Germinal center (tissue), 1 donor: ENCODE measurements at regions not wholly inside any gene's neighbourhood (a gene's known extent, or its start where the extent isn't known, plus 50 kb on each side); places are given as distances from the start of the nearest gene placed in this dataset.
A peak's percentile ranks its signal among the peaks of the same experiment; 100 is the strongest.

Experiments used
- DNase-seq: peaks from one replicate; pipeline ENCODE4 v3.0.0; 2012; ENCODE audit warnings: mixed read lengths, low spot score

GRCh38 chr9:115209601-115210306 lies 91.8 kb upstream of the TNC start:
- no peak for DNase-seq

DNA sequence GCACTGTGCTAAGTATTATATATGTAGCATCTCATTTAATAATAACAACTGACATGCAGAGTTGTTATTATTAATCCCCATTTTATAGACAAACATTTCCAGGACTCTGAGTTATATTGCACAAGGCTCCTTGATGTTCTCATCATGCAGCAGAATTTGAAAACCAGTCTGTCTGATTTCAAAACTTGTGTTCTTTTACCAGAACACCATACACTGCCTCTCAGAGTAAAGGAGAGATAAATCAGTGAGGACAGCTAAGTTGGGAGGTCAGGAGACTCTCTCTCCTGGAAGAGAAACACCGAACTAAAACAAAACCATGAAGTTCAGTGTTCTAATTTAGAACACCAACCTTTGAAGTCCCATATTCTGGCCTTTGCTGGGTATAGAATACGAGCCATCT lies 92.7 kb upstream of the TNC start:
- DNase-seq, result no peak

DNA sequence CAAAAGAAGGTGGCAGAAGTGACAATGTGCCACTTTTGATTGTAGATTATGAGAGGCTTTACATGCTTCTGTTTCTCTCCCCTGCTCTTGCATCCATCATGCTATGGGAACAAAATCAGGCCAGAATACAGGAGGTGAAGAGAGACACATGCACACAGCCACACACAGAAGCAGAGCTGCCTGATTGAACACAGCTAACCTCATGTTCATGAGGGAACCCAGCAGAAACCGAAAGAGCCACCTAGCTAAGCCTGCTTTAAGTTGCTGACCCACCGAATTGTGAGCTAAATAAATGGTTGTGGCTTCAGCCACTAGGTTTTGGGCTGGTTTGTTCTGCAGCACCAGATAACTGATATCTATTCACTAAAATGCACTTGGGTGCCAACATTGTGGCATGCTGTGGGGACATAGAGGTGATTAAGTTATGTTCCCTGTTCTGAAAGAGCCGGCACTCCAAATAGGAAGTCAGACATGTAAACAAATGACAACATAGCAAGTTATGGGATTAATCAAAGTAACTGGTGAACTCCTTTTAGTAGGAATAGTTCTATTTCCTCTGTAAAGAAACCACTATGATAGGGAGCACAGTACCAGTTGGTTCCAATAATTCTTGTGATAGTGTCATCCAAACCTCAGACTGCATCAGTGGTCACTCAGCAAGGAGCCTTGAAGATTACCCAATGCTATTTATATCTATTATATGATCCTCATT lies 93.6 kb upstream of the TNC start:
- no peak for DNase-seq

DNA sequence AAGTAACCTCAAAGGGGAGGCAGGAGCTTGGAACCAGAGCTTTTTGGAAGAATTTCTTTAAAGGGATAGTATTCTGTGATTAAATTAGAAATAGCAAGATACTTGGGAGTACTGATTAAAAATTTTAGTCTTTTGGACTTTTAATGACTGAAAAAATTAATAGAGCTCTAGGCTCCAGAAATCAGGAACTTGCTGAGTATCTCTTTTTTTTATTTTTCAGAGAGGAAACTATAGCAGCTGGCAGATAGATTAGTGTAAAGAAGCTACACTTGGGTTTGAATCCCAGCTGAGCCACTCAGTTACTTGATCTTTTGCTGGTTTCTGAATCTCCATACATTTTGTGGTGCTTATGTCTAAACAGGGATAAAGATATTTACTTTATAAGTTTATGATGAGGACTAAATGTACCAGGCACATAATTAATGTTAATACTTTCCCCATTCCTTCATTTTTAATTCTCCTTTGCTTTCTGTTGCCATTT lies 94.2 kb upstream of the TNC start:
- no peak for DNase-seq

DNA sequence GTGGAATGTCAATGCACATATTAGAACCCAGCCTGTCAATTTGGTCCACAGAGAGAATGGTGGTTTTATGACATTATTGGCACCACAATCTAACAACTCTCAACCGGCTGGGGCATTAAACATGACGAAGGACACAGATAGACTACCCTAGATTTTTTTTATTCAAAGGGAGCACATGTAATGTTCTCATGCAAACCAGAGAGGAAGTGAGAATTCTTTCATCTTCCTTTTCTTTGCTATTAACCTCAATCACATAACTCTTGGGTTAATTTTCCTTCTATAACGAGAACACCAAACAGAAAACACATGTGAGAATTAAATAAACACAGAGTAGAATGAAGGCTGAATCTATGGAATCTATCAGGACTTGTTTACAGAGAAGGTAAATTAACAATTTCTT lies 94.9 kb upstream of the TNC start:
- DNase-seq, result peak; percentile 18

DNA sequence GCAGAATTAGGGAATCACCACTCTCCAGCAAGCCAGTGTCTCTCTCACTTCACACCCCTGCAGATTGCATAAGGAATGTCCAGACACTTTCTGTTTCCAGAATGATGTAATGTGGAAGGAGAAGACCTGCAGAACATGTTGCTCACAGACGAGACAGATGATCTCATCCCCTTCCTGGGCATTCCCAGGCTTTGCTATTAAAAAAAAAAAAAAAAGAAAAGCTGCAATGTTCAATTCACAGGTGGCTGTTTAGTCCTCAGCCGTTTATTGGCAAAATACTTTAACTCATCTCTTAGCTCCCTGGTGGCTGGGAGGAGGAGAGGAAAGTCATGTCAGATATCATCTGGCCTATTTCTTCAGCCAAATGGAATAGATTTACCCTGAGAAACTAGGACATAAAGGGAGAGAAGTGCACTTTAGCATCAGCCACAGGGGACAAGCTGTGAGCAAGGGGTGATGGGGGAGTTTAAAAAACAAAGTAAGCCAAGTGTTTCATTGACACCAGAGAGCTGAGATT lies 95.9 kb upstream of the TNC start:
- DNase-seq, result no peak

DNA sequence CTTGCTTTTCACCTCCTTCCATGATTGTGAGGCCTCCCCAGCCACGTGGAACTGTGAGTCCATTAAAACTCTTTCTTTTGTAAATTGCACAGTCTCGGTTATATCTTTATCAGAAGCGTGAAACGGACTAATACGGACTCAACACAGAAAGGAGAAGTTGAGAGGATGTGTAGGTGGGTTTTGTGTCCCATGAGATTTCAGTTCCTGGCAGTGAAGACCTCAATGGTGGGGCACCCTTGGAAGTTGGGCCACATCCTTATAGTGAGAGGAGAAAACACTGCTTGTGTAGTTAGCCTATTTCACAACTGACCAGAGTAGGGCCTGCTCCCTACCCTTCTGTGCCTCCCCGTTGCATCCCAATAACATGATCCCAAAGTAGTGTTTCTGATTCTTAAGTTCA lies 98.9 kb upstream of the TNC start:
- DNase-seq, result no peak

DNA sequence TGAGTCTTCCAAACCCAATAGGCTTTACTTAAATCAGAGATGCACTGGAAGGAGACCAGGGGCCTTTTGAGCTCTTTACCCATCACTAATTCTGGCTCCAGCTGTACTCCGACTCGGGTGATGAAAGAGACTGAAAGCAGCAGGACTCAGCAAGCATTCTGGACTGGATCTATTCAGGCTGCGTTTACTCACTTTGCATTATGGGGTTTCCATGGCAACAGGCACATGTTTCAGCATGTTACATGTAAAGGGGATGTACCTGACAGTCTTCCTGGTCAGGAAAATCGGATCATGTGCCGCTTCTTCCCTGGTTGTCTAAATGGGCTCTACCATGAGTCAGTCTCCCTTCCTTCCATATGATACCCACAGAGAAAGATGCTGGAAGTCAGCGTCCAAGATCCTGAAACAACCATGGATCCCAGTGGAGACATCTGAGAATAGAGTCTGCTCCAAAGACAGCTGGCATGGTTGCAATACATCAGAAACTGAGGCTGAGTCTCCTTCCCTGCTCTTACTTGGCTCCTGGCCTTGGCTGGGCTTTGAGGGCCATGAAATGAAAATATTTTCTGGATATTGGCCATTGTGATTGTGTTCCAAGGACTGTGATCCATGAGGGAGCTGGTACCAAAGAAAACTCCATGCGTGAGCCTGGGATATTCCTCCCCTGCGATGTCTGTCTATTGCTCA lies 102.5 kb upstream of the TNC start:
- no peak for DNase-seq

DNA sequence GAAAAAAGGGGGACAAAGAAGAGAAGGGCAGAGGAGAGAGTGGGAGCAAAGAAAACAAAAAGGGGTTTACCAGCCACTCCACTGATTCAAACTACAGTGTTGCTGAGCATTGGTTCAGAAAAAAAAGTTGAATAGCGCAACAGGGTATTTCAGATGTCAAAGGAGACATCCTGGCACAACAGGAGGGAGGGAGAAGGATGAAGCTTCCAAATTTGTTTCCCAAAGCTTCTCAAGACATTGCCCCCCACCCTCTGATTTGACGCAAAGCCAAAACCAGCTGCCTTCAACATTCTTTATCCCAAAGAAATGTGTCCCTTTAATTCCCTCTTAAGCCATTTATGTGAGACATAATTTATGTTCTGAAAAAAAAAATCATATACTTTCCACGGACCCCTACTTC lies 105.5 kb upstream of the TNC start:
- DNase-seq, result no peak

DNA sequence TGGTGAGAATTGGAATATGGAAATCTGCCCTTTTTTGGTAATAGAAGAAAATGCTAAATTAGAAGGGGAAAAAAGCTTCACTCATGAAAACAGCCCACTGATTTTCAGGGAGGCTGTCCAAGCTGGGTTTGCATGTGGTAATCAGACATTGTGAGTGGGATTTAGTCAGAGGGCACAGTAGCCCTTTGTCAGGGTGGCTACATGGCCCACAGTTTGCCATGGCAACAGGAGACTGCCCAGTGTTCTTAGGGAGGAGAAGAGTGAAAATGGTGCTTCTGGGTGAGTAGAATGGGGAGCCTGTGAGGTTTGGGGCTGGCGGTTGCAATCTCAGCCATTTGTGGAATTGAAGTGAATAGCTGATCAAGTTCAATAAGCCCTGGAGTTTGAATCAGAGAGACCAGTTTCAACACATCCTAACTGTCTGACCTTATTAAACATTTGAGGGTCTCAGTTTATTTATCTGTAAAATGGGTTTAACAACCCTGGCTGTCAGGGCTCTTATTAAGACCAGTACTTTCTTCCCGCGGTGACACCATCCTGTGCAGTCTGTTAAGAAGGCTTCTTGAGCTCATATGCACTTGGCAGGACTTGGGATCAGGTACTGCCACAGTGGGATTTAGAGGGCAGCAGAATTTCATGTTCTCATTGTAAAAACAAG lies 107.6 kb upstream of the TNC start:
- no peak for DNase-seq

DNA sequence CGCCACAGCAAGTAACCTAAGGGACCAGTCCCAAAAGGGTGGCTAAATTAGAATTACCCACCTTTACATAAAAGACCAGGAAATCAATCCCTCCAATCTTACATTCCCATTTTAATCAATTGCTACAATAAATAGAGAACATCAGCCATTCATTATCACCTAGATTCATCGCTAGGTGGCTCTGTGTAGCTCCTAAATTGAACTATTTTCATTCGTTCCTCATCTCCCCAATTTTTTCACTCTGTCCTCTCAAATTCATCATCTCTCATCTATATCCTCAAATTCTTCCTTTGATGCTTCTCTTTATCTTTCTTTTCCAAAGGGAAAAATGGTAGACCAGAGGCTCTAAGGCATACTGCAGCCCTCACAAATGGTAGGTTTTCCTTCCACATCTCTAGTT lies 108.2 kb upstream of the TNC start:
- DNase-seq, result no peak

DNA sequence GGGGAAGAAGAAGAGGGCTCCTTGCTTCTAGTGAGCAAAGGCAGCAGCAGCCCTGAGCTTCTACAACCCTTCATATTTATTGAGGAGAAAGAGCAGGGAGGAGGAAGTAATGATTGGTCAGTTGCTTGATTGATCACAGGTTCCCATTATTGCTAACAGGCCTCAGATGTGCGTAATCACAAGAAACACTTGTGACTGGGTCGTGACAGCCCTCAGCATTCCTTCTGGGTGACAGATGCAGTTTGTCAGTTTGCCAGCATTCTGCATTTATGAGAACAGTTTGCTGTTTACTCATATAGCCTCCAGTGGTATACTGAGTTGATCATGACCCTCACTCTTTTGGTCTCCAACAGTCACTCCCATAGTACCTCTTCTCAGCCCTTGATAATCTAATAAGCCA lies 111.5 kb upstream of the TNC start:
- no peak for DNase-seq

GRCh38 chr9:115230924-115231515 lies 113.1 kb upstream of the TNC start:
- no peak for DNase-seq

DNA sequence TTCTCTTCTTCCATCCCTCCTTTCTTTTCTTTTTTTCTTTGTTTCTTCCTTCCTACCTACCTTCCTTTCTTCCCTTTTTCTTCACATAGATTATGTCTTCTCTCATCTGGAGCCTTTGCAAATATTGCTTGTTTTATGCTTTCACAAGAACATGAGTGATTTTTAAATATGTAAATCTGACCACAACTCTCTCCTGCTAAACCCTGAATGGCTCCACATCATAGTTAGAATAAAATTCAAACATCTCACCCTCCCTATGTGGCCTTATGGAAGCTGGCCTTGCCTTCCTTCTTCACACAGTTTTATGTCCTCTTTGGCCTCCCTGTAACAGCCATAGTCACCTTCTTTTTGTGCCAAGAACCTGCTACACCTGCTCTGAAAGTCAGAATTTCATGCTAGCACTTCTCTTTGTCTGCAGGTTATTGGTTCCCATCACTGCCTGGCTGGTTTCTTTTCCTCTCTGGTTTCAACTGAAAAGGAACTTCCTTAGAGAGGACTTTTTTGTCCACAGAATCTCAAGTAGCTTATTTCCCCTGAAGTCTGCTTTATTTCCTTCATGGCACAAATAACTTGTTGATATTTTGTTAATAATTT lies 114.3 kb upstream of the TNC start:
- DNase-seq, result no peak

- no peak for DNase-seq
These were observed 116.1 kb upstream of the TNC start for GRCh38 chr9:115234094-115234493.

- DNase-seq, result no peak
These were observed 117.3 kb upstream of the TNC start for GRCh38 chr9:115235221-115235620.

- no peak for DNase-seq
These were observed 119.5 kb upstream of the TNC start for GRCh38 chr9:115237385-115237998.

DNA sequence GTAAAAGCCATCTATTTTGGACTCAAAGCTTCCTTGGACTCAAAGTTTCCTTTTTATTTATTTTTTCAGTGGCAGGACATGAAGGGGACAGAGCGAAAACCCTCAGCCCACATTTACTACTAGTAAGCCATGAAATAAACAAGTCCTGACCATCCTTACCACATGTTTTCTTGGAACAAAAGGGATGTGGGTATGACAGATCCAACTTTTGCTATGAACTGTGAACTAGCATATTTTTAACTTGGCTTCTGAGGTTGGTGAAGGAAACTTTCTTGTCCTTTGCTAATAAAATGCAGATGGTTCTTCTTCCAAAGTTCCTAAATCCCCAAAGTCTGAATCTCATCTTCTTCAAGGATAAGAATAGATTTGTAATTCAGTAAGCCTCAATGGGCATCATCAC lies 122.7 kb upstream of the TNC start:
- no peak for DNase-seq

DNA sequence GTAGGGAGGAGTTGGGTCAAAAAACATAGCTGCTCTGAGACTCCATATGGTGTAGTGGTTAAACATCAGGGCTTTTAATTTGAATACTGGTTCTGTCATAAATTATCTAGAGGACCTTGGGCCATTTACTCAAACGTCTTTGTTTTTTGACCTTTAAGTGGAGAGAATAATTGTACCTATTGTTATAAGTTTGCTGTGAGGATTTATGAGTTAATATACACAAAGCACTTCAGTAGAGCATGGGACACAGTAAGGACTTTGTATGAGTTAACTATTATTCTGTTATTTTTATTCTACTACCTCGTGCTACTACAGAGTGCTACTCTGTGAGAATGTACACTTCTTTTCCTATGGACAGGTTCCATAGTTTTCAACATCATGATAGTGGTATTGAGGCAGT lies 123.7 kb upstream of the TNC start:
- no peak for DNase-seq

- DNase-seq, result no peak
These were observed 131.5 kb upstream of the TNC start for GRCh38 chr9:115249488-115249887.

- no peak for DNase-seq
These were observed 132.7 kb upstream of the TNC start for GRCh38 chr9:115250621-115251032.
